H9 (cell line): ENCODE measurements at regions not wholly inside any gene's neighbourhood (a gene's known extent, or its start where the extent isn't known, plus 50 kb on each side); places are given as distances from the start of the nearest gene placed in this dataset.

Source experiments
- DNase-seq: peaks from one replicate; pipeline ENCODE4 v3.0.0-alpha.2; 2017
- H2AFZ ChIP-seq: one replicate; pipeline ENCODE4 v1.6.1; 2013; ENCODE audit warnings: mild to moderate bottlenecking, low read length, control low read depth, moderate library complexity
- H2AK5ac ChIP-seq: 2 replicates; pipeline ENCODE4 v1.6.1; 2013; ENCODE audit warnings: low read length, control low read depth, mixed read lengths; ENCODE audit not compliant: insufficient read length
- H2BK120ac ChIP-seq: one replicate; pipeline ENCODE4 v1.6.1; 2013; ENCODE audit warnings: low read depth, mild to moderate bottlenecking, low read length, control low read depth, inconsistent platforms; ENCODE audit not compliant: poor library complexity, severe bottlenecking
- H2BK12ac ChIP-seq: 2 replicates; pipeline ENCODE4 v1.6.1; 2013; ENCODE audit warnings: low read length, control low read depth, mixed read lengths, low read depth; ENCODE audit not compliant: insufficient read length
- H2BK15ac ChIP-seq: 2 replicates; pipeline ENCODE4 v1.6.1; 2013; ENCODE audit warnings: low read depth, low read length, control low read depth
- H2BK20ac ChIP-seq: one replicate; pipeline ENCODE4 v1.6.1; 2013; ENCODE audit warnings: low read depth, mild to moderate bottlenecking, low read length, control low read depth, inconsistent platforms; ENCODE audit not compliant: poor library complexity, severe bottlenecking
- H2BK5ac ChIP-seq: 2 replicates; pipeline ENCODE4 v1.6.1; 2013; ENCODE audit warnings: low read length, control low read depth, mixed read lengths; ENCODE audit not compliant: insufficient read length
- H3K14ac ChIP-seq: 2 replicates; pipeline ENCODE4 v1.6.1; 2013; ENCODE audit warnings: low read length, control low read depth; ENCODE audit not compliant: insufficient read depth
- H3K18ac ChIP-seq: 2 replicates; pipeline ENCODE4 v1.6.1; 2013; ENCODE audit warnings: low read depth, mild to moderate bottlenecking, mixed read lengths, low read length, control low read depth; ENCODE audit not compliant: insufficient read length
- H3K23ac ChIP-seq: 2 replicates; pipeline ENCODE4 v1.6.1; 2013; ENCODE audit warnings: low read length, control low read depth, mixed read lengths, low read depth; ENCODE audit not compliant: insufficient read length
- H3K23me2 ChIP-seq: 2 replicates; pipeline ENCODE4 v1.6.1; 2013; ENCODE audit warnings: low read depth, mild to moderate bottlenecking, mixed read lengths, low read length, control low read depth; ENCODE audit not compliant: insufficient read length, poor library complexity, severe bottlenecking
- H3K27ac ChIP-seq: 2 replicates; pipeline ENCODE4 v1.5.1; 2013; ENCODE audit warnings: low read length, control low read depth, mixed read lengths, low read depth; ENCODE audit not compliant: insufficient read length
- H3K27me3 ChIP-seq: 2 replicates; pipeline ENCODE4 v1.6.1; 2013; ENCODE audit warnings: low read length, control low read depth, inconsistent platforms; ENCODE audit not compliant: insufficient read depth
- H3K4ac ChIP-seq: 2 replicates; pipeline ENCODE4 v1.6.1; 2013; ENCODE audit warnings: low read depth, mild to moderate bottlenecking, control low read depth, inconsistent platforms, low read length, moderate library complexity
- H3K4me1 ChIP-seq: 2 replicates; pipeline ENCODE4 v1.6.1; 2013; ENCODE audit warnings: low read length, control low read depth, inconsistent platforms; ENCODE audit not compliant: insufficient read depth
- H3K4me2 ChIP-seq: 2 replicates; pipeline ENCODE4 v1.6.1; 2013; ENCODE audit warnings: low read length, control low read depth, mixed read lengths; ENCODE audit not compliant: insufficient read length, insufficient read depth
- H3K56ac ChIP-seq: 2 replicates; pipeline ENCODE4 v1.6.1; 2013; ENCODE audit warnings: low read depth, mild to moderate bottlenecking, mixed read lengths, low read length, control low read depth; ENCODE audit not compliant: insufficient read length
- H3K79me1 ChIP-seq: 2 replicates; pipeline ENCODE4 v1.6.1; 2013; ENCODE audit warnings: low read depth, mild to moderate bottlenecking, moderate library complexity, low read length, control low read depth, inconsistent platforms; ENCODE audit not compliant: insufficient read depth, poor library complexity, severe bottlenecking
- H3K79me2 ChIP-seq: 2 replicates; pipeline ENCODE4 v1.6.1; 2013; ENCODE audit warnings: low read length, control low read depth, inconsistent platforms; ENCODE audit not compliant: insufficient read depth
- H3K9ac ChIP-seq: 2 replicates; pipeline ENCODE4 v1.6.1; 2013; ENCODE audit warnings: low read length, control low read depth, mixed read lengths; ENCODE audit not compliant: insufficient read length; ENCODE audit errors: extremely low read depth
- H3K9me3 ChIP-seq: one replicate; pipeline ENCODE4 v1.6.1; 2013; ENCODE audit warnings: low read depth, low read length, inconsistent platforms; ENCODE audit not compliant: control insufficient read depth
- H3T11ph ChIP-seq: one replicate; pipeline ENCODE4 v1.6.1; 2013; ENCODE audit warnings: mild to moderate bottlenecking, low read length, control low read depth, inconsistent platforms
- H4K20me1 ChIP-seq: one replicate; pipeline ENCODE4 v1.6.1; 2013; ENCODE audit not compliant: control insufficient read depth, insufficient read length, insufficient read depth
- H4K5ac ChIP-seq: 2 replicates; pipeline ENCODE4 v1.6.1; 2013; ENCODE audit warnings: low read depth, mild to moderate bottlenecking, mixed read lengths, low read length, control low read depth; ENCODE audit not compliant: insufficient read length
- H4K8ac ChIP-seq: replicated peaks from 2 replicates; pipeline ENCODE4 v1.6.1; 2013; ENCODE audit warnings: low read length, control low read depth, mixed read lengths, low read depth; ENCODE audit not compliant: insufficient read length
- H4K91ac ChIP-seq: 2 replicates; pipeline ENCODE4 v1.6.1; 2013; ENCODE audit warnings: low read depth, mild to moderate bottlenecking, moderate library complexity, mixed read lengths, low read length, control low read depth; ENCODE audit not compliant: insufficient read length
- H3K27ac Mint-ChIP-seq, 3 experiments: 2 replicates in 2 of 3; 3 replicates in 1 of 3; pipeline ENCODE4 v1.8.0; 2020 to 2021; ENCODE audit warnings: mixed read lengths in 3 of 3, mild to moderate bottlenecking in 1 of 3, moderate library complexity in 1 of 3
- H3K27me3 Mint-ChIP-seq: 2 replicates; pipeline ENCODE4 v1.8.0; 2021; ENCODE audit warnings: low read depth, mild to moderate bottlenecking, moderate library complexity, mixed read lengths
- H3K36me3 Mint-ChIP-seq, 3 experiments: 2 replicates in 2 of 3; 3 replicates in 1 of 3; pipeline ENCODE4 v1.8.0; 2020 to 2021; ENCODE audit warnings: low read depth in 3 of 3, mixed read lengths in 3 of 3; ENCODE audit not compliant: insufficient read depth in 1 of 3
- H3K4me1 Mint-ChIP-seq, 2 experiments: 2 replicates each; pipeline ENCODE4 v1.8.0; 2020; ENCODE audit warnings: mixed read lengths in 2 of 2
- H3K4me3 Mint-ChIP-seq, 2 experiments: 2 replicates in 1 of 2; 3 replicates in 1 of 2; pipeline ENCODE4 v1.8.0; 2020 to 2021; ENCODE audit warnings: mild to moderate bottlenecking in 2 of 2, mixed read lengths in 2 of 2, moderate library complexity in 1 of 2
- H3K9me3 Mint-ChIP-seq, 2 experiments: 2 replicates in 1 of 2; 3 replicates in 1 of 2; pipeline ENCODE4 v1.8.0; 2020; ENCODE audit warnings: mild to moderate bottlenecking in 2 of 2, mixed read lengths in 2 of 2, moderate library complexity in 1 of 2
- CTCF ChIP-seq: fragments of 200-600 bp; sonication (generic); conservative IDR thresholded peaks from 3 replicates; pipeline ENCODE4 v1.8.0; 2021; ENCODE audit warnings: antibody characterized with exemption, mild to moderate bottlenecking
- WGBS: extraction: QIAGEN DNeasy Blood & Tissue Kit; methylation state at CpG from one replicate; pipeline ENCODE4 v1.1.7; 2013; ENCODE audit warnings: missing lambda C conversion rate, low lambda C conversion rate, mixed read lengths; ENCODE audit not compliant: insufficient read length; ENCODE audit errors: extremely low coverage; 5-methylcytosine and 5-hydroxymethylcytosine counted together

GRCh38 chr4:138460477-138461414 lies 218.6 kb upstream of the SLC7A11 start:
- no peak overlapping the region for H3K27ac ChIP-seq
- no peak overlapping the region for H2BK120ac ChIP-seq
- no peaks in the 10 kb centered on the region for H3K9me3 ChIP-seq
- no peak for DNase-seq
- TF ChIP-seq CTCF: no peak
- no peak overlapping the region for H3K18ac ChIP-seq
- H3K23me2 ChIP-seq: no peaks in the 10 kb centered on the region
- no peak overlapping the region for H2BK5ac ChIP-seq
- no peaks in the 10 kb centered on the region for H3K79me1 ChIP-seq
- no peak overlapping the region for H3K56ac ChIP-seq
- H2AFZ ChIP-seq: no peak overlapping the region
- H2BK20ac ChIP-seq: no peak overlapping the region
- no CpG with 5 or more reads among the region's 6 CpGs for WGBS
- no peak overlapping the region for H2AK5ac ChIP-seq
- no peak overlapping the region for H4K91ac ChIP-seq
- Mint-ChIP-seq H3K36me3 (no peaks in the 10 kb centered on the region), H3K4me1 (peaks cover 6 to 13% of the 10 kb centered on the region in 2 experiments; a peak in 3 of 4 replicates), H3K27ac (no peak overlapping the region), H3K27me3 (no peaks in the 10 kb centered on the region), H3K4me3 (no peak overlapping the region), H3K9me3 (no peaks in the 10 kb centered on the region)
- H3K79me2 ChIP-seq: no peaks in the 10 kb centered on the region
- H4K8ac ChIP-seq: no peak overlapping the region
- no peak overlapping the region for H3K4me2 ChIP-seq
- no peak overlapping the region for H3K4ac ChIP-seq
- H4K20me1 ChIP-seq: no peaks in the 10 kb centered on the region
- H3T11ph ChIP-seq: no peak overlapping the region
- H4K5ac ChIP-seq: no peak overlapping the region
- no peaks in the 10 kb centered on the region; the same call in 1 of the 2 replicates for H3K4me1 ChIP-seq
- H2BK12ac ChIP-seq: no peak overlapping the region
- H3K14ac ChIP-seq: no peak overlapping the region
- H3K23ac ChIP-seq: no peak overlapping the region
- no peaks in the 10 kb centered on the region for H3K27me3 ChIP-seq
- H3K9ac ChIP-seq: no peak overlapping the region
- H2BK15ac ChIP-seq: no peak overlapping the region
